VCaP (cell line): ENCODE measurements at regions not wholly inside any gene's neighbourhood (a gene's known extent, or its start where the extent isn't known, plus 50 kb on each side); places are given as distances from the start of the nearest gene placed in this dataset.

Experiments
- H3K27ac ChIP-seq: fragments of 450-650 bp; 2 replicates; pipeline ENCODE4 v1.5.1; 2017
- TF ChIP-seq, protein P1 (sequence below): fragments of 450-650 bp; conservative IDR thresholded peaks from 2 replicates; pipeline ENCODE4 v1.5.1; 2017; ENCODE audit warnings: mild to moderate bottlenecking, moderate library complexity

DNA sequence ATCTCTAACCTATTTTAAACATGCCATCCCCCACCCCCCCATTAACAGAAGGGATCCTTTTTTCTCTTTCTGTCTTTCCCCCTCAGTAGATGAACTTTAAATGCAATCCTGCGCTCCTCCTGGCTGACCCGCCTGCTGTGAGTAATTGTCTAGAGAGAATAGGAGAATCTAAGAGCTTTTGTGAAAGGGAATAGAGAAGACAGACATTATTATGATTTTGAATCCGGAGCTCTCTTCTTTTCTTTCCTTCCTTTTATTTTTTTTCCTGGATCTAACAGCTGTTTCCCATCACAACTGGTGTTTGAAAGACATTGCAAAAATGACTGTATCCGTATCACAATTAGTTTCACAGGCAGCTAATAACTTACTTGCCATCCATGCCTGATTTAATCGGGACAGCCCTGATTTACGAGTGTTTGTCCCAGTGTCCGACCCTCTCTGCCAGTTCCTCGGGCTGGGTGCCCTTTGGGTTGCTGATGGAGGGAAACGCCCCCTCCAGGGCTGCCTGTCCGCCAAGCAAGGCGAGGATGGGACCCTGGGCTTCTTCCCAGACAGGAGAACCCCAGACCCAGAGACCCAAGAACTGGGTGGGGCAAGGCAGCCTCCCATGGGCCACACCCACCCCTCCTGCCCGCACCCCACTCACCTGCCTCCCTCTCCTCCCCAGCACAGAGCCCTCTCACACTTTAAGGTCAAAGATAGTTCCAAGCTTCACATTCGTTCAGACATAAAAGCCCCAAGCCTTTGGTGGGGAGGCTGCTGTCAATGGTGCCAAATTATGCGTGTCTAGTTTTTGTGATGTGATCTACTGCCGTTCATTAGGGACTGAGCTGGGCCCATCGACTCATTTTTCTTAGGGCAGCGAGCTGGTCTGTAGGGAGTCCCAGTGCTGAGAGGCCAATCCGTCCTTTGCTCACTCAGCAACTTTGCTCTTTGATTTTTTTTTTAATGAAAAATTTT, 231.7 kb downstream of the ZNF516 start:
- H3K27ac ChIP-seq = no peak overlapping the region
- TF ChIP-seq, protein P1, sequence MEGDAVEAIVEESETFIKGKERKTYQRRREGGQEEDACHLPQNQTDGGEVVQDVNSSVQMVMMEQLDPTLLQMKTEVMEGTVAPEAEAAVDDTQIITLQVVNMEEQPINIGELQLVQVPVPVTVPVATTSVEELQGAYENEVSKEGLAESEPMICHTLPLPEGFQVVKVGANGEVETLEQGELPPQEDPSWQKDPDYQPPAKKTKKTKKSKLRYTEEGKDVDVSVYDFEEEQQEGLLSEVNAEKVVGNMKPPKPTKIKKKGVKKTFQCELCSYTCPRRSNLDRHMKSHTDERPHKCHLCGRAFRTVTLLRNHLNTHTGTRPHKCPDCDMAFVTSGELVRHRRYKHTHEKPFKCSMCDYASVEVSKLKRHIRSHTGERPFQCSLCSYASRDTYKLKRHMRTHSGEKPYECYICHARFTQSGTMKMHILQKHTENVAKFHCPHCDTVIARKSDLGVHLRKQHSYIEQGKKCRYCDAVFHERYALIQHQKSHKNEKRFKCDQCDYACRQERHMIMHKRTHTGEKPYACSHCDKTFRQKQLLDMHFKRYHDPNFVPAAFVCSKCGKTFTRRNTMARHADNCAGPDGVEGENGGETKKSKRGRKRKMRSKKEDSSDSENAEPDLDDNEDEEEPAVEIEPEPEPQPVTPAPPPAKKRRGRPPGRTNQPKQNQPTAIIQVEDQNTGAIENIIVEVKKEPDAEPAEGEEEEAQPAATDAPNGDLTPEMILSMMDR = no peak

DNA sequence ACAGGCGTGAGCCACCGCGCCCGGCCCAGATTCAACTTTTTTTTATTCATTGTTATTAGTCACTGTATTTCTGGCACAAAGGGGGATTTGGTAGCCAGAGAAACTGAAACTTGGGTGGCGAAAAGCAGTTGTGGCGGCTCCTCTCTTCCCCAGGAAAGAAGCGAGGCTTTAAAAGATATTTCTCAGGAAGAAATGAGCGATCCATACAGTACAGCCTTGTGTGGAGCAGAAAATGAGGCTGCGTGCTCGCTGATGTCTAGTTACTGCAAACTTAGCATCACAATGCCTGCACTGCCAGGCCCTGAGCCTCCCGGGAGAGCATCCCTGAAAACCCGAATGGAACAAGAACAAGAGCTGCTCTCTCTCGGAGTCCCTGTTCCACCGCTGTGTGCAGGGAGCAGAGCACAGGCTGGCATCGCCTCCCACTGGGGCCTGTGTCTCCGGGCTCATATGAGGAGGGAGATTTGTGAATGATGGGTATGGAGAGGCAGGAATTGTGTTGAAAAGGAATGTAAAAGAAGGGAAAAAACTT, 234.0 kb downstream of the ZNF516 start:
- TF ChIP-seq, protein P1 = no peak
- H3K27ac ChIP-seq = no peak overlapping the region

DNA sequence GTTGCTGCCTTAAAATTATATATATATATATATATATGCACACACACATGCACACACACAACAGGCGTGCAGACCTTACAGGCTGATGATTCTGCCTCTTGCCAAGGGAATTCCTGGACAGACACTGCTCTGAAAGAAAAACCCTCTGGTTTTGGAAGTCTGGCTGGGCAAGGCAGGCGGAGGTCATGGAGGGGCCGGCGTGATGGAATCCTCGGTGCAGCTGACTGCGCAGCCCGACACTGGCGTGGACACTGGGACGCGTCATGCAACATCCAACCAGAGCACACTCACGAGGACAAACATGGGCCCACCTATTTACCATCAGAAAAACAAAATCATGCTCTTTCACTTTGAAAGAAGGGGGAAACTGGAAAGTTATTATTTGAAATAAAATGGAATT, 235.3 kb downstream of the ZNF516 start:
- TF ChIP-seq, protein P1 = no peak
- no peak overlapping the region for H3K27ac ChIP-seq

DNA sequence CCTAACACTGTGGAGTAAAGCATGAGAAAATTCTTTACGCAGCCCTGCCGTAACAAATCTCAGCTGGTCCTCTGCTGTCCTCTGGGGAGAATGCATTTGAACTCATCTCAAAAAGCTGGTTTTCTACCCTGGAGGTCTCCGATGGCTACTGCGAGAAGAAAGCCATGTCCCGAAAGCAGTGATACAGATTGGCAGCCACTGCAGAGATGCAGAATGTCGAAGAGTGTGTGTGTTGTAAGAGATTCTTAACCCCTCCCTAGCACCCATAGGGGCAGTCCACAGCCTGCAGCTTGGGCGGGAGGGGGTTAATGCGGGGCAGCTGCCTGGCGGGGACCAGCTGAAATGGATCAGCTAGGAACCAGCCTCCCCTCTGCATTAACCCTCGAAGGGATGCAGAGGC, 235.9 kb downstream of the ZNF516 start:
- TF ChIP-seq, protein P1 = no peak
- H3K27ac ChIP-seq = no peak overlapping the region

DNA sequence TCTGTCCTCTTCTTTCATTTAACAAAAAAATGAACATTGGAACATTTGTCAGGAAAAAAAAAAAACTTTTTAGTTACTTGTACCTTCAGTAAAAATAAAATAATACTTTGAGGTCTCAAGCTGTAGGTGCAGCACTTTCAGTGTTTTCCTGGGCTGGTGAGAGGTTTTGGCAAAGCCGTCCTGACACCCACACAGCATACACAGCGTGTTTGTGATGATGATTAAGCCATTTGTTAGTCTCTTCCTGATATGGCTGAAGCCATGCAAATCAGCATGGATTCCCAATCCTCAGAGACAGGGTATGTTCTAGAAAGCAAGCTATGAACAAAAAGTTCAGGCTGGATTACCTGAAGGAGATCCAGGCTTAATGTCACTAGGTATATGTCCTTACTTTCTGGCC, 236.8 kb downstream of the ZNF516 start:
- TF ChIP-seq, protein P1 = no peak
- no peak overlapping the region for H3K27ac ChIP-seq

DNA sequence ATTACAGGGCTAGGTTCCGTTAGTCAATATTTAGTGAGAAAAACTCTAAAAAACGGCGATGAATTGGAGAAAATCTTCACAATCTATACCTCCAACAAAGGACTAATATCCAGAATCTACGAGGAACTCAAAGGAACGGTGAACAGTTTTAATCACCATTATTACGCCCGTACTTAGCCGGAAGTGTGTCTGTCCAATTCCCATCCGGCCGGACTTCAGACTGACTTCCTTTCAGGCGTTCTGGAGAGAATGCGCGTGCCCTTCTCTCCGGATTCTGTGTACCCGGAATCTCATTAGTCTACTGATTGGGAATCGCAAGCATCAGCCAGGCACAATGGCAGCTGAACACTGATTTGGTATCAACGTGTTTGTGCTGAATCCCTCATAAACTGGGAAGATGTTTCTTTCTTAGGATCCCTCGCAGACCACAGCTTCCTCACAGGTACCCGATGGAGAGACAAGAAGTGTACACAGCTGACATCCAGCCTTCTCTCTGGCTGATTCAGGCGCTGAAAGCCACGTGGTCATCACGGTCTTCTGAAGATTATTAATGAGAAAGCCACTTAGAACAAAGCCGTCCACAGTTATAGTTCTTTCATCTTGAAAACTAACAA, 239.9 kb downstream of the ZNF516 start:
- no peak overlapping the region for H3K27ac ChIP-seq
- TF ChIP-seq, protein P1 = no peak

DNA sequence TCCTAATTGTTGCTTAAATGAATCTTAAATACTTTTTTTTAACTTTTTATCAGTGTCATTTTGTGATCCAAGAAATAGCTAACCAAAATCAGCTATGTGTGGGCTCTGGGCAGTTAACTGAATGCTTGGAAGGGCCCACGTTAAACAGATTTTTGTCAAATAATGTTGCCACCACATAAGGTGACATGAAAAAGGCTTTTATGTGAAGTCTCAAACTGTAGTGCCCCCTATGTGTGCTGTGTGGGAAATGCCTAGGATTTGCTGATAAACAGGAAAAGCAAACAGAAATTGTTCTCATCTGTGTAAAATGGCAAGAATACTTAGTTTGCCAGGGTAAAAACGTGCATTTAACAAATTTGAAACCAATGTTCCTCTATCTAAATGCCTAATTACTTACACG, 242.2 kb downstream of the ZNF516 start:
- no peak overlapping the region for H3K27ac ChIP-seq
- TF ChIP-seq, protein P1 = no peak
